ENCODE measurements at regions not wholly inside any gene's neighbourhood (a gene's known extent, or its start where the extent isn't known, plus 50 kb on each side); places are given as distances from the start of the nearest gene placed in this dataset.

DNA sequence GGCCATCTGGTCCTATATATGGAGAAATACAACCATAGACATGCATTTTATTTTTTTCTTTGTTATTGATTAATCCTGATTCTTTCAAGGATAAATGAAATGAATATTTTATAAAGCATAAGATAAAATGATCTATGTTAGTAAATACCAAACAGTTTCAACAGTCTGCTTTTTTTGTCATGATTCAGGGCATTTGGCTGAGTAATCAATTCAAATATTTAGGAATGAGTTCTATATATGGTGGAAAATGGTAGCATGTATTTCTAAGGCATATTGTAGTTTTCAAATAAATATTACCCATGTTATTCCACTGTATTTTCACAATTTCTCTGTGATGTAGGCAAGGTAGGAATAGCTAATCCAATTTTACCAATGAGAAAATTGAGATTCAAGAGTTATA, 287.5 kb upstream of the FKBP1C start:
- TF ChIP-seq, protein P1, sequence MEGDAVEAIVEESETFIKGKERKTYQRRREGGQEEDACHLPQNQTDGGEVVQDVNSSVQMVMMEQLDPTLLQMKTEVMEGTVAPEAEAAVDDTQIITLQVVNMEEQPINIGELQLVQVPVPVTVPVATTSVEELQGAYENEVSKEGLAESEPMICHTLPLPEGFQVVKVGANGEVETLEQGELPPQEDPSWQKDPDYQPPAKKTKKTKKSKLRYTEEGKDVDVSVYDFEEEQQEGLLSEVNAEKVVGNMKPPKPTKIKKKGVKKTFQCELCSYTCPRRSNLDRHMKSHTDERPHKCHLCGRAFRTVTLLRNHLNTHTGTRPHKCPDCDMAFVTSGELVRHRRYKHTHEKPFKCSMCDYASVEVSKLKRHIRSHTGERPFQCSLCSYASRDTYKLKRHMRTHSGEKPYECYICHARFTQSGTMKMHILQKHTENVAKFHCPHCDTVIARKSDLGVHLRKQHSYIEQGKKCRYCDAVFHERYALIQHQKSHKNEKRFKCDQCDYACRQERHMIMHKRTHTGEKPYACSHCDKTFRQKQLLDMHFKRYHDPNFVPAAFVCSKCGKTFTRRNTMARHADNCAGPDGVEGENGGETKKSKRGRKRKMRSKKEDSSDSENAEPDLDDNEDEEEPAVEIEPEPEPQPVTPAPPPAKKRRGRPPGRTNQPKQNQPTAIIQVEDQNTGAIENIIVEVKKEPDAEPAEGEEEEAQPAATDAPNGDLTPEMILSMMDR (IDR thresholded peaks at IDR 0.05), result no peak
- TF ChIP-seq POLR2A (IDR thresholded peaks at IDR 0.05) (no peak), POLR2AphosphoS5 (IDR thresholded peaks at IDR 0.05) (no peak)
